GM18520 (cell line): ENCODE measurements at regions not wholly inside any gene's neighbourhood (a gene's known extent, or its start where the extent isn't known, plus 50 kb on each side); places are given as distances from the start of the nearest gene placed in this dataset.
"Not testable (repeated sequence)": the region's sequence is repeated elsewhere in the genome, so short reads cannot be mapped to it uniquely, and the experiment has no call there.

Source experiments
- ATAC-seq: cut with Tn5 transposase; IDR thresholded peaks from one replicate; pipeline ENCODE4 v1.9.1; 2021; ENCODE audit not compliant: unreplicated experiment

DNA sequence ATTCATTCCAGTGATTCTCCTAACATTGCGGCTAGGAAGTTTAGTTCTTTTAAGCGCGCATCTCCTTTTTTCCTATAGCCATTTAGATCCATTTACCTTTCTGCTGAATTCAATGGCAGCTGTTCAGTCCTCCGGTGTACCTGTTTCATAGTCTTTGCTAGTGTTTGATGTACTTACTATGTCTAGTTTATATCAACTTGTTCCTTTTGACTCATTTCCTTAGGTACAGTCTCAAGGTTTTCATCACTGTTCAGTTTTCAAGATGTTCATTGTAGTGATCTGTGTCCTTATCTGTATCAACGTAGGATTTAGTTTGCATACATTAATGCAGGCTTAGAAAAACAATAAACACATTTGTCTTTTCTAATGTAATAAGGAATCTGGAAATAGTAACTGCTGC lies 59.0 kb upstream of the MBNL1 start:
- no peak for ATAC-seq

DNA sequence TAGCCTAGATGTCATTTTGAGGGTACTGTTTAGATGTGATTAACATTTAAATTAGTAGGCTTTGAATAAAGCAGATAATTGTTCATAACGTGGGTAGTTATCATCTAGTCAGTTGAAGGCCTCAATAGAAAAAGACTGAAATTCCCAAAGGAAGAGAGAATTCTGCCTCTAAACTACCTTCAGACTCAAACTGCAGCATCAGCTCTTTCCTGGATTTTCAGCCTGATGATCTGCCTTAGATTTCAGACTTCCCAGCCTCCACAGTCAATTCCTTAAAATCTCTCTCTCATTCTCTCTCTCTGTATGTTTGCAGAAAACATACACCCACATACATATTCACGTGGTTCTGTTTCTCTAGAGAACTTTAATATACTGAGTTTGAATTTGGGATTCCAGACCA lies 58.0 kb upstream of the MBNL1 start:
- ATAC-seq: no peak

DNA sequence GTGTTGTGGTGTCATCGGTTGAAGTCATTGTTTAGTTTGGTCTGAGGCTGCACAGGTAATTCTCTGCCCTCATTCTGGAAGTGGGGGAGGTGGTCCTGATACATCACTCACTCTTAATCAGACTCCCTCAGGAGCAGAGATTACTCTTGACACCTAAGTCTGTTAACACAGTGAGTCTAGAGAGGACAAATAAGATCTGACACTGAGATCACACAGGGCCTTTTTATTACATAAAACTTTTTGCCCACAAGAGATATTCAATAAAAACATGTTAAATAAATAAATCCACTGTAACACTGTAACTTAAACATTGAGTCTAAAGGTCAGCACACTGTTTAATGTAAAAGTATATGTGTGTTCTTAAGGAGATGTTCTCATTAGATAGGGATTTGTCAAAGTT lies 57.1 kb upstream of the MBNL1 start:
- no peak for ATAC-seq

DNA sequence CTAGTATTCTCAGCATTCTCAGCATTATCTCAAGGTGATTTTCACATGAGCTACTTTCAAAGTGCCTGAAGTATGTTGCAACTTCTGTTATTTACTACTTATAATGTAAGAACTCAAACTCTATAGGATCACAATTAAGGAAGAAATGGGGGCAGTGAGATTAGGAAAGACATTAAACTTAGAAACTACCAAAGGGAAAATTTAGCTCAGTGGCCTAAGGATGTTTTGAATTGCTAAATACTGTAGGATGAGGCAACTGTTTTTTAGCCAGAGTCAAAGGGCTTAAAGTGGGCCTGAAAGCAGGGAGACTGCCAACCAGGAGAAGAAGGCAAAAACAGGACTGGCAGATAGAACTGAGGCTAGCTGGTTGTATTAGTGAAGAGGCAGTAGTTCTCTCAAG lies 55.5 kb upstream of the MBNL1 start:
- no peak for ATAC-seq

DNA sequence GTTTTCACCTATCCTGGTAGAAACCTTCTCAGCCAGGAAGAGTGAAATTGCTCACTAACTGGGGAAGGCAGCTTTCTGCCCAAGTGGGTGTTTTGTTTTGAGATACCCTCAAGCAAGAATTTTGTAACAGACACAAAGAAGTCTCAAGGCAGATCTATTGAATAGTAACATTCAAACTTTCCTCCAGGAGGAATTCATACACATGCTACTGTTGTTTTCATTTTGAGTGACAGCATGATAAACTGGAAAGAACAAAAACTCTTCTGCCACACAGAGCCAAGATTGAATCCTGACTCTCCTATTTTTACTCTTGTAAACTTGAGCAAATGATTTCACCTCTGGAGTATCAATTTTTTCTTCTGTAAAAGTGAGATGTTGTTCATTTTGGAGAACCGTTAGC lies 54.8 kb upstream of the MBNL1 start:
- ATAC-seq: no peak

DNA sequence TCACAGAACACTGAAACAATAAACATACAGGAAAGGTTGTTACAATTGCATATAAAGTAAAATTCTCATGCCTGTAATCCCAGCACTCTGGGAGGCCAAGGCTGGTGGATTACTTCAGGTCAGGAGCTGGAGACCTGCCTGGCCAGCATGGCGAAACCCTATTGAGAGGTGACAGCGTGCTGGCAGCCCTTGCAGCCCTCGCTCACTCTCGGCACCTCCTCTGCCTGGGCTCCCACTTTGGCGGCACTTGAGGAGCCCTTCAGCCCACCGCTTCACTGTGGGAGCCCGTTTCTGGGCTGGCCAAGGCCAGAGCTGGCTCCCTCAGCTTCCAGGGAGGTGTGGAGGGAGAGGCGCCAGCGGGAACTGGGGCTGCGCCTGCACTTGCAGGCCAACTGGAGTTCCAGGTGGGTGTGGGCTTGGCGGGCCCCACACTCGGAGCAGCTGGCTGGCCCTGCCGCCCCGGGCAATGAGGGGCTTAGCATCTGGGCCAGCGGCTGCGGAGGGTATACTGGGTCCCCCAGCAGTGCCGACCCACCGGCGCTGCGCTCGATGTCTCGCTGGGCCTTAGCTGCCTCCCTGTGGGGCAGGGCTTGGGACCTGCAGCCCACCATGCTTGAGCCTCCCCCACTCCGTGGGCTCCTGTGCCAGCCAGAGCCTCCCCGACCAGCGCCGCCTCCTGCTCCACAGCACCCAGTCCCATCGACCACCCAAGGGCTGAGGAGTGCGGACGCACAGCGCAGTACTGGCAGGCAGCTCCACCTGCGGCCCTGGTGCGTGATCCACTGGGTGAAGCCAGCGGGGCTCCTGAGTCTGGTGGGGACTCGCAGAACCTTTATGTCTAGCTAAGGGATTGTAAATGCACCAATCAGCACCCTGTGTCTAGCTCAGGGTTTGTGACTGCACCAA lies 51.5 kb upstream of the MBNL1 start:
- not testable (repeated sequence) for ATAC-seq

DNA sequence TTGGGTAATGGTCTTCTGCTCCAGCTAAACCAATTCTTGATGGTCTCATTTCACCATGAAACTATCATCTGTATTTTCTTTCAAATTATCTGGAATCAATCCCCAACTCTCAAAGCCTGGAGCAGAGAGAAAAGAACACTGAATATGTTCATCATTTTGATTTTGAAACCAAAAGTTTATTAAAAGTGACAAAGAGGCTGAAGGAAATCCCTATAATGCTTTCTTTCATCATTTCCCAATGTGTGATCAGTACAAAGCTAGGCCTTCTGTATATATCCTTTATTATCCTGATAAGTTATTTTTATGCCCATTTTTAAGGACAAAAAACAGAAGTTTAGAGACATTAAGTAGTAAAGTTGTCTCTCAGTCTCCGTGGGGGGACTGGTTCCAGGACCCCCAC lies 50.1 kb upstream of the MBNL1 start:
- ATAC-seq: no peak
